Thyroid gland (tissue), 4 donors: ENCODE measurements at regions not wholly inside any gene's neighbourhood (a gene's known extent, or its start where the extent isn't known, plus 50 kb on each side); places are given as distances from the start of the nearest gene placed in this dataset.

ENCODE experiments used
- POLR2A ChIP-seq, 2 donors: fragments of 450-650 bp; IDR thresholded peaks; one replicate each; pipeline ENCODE4 v1.6.1; 2017; ENCODE audit warnings: antibody characterized with exemption in 2 of 2, mild to moderate bottlenecking in 2 of 2, moderate library complexity in 1 of 2
- TF ChIP-seq, protein P1 (sequence below), 6 experiments: fragments of 200-600 bp in 3 of 6; fragments of 450-650 bp in 3 of 6; sonication (generic) in 3 of 6; IDR thresholded peaks; one replicate each; pipeline ENCODE4 v1.5.1; 2016 to 2019; ENCODE audit warnings: antibody characterized with exemption in 6 of 6, mild to moderate bottlenecking in 2 of 6, inconsistent platforms in 1 of 6, moderate library complexity in 1 of 6

- TF ChIP-seq, protein P1, sequence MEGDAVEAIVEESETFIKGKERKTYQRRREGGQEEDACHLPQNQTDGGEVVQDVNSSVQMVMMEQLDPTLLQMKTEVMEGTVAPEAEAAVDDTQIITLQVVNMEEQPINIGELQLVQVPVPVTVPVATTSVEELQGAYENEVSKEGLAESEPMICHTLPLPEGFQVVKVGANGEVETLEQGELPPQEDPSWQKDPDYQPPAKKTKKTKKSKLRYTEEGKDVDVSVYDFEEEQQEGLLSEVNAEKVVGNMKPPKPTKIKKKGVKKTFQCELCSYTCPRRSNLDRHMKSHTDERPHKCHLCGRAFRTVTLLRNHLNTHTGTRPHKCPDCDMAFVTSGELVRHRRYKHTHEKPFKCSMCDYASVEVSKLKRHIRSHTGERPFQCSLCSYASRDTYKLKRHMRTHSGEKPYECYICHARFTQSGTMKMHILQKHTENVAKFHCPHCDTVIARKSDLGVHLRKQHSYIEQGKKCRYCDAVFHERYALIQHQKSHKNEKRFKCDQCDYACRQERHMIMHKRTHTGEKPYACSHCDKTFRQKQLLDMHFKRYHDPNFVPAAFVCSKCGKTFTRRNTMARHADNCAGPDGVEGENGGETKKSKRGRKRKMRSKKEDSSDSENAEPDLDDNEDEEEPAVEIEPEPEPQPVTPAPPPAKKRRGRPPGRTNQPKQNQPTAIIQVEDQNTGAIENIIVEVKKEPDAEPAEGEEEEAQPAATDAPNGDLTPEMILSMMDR (IDR thresholded peaks at IDR 0.05), result no peak
- TF ChIP-seq POLR2A (IDR thresholded peaks at IDR 0.05), result no peak
Observed at GRCh38 chr5:57725658-57726504, 243.3 kb upstream of the ACTBL2 start.
